CD4-positive, alpha-beta T cell (primary cell): ENCODE measurements at regions not wholly inside any gene's neighbourhood (a gene's known extent, or its start where the extent isn't known, plus 50 kb on each side); places are given as distances from the start of the nearest gene placed in this dataset.

Source experiments
- ATAC-seq: fragments of 200-7000 bp; cut with Tn5 transposase; one replicate; pipeline ENCODE4 v1.10.0; 2022; ENCODE audit warnings: mild to moderate bottlenecking; ENCODE audit not compliant: poor library complexity
- CTCF ChIA-PET: fragments of 350-600 bp; sonication (Branson Sonifier 250); formaldehyde crosslinking; loops from one replicate; lab custom pipeline; 2021; ENCODE audit warnings: antibody characterized with exemption, inconsistent platforms; lab: Charles Lee
- POLR2A ChIA-PET: fragments of 350-600 bp; sonication (Branson Sonifier 250); formaldehyde crosslinking; loops from one replicate; lab custom pipeline; 2021; ENCODE audit warnings: antibody characterized with exemption, inconsistent platforms; lab: Charles Lee
- DNase-seq, 14 experiments: peaks; one replicate each; pipeline ENCODE4 v3.0.0-alpha.2; 2013 to 2020; ENCODE audit warnings: mixed read lengths in 2 of 14
- H3K27ac ChIP-seq, 2 donors: one replicate each; pipeline versions ENCODE4 v1.5.1 to v1.7.0; 2013; ENCODE audit warnings: low read length in 2 of 2, low read depth in 1 of 2, mild to moderate bottlenecking in 1 of 2
- H3K27me3 ChIP-seq, 2 experiments: 1 replicate in 1 of 2; 2 replicates in 1 of 2; pipeline versions ENCODE4 v1.6.1 to v1.7.0; 2013; ENCODE audit warnings: low read length in 2 of 2, control low read depth in 1 of 2, mild to moderate bottlenecking in 1 of 2, moderate library complexity in 1 of 2; ENCODE audit not compliant: insufficient read depth in 2 of 2, control insufficient read depth in 1 of 2
- H3K36me3 ChIP-seq: one replicate; pipeline ENCODE4 v1.6.1; 2013; ENCODE audit warnings: low read length, control low read depth; ENCODE audit not compliant: insufficient read depth
- H3K4me1 ChIP-seq: one replicate; pipeline ENCODE4 v1.6.1; 2013; ENCODE audit warnings: low read length, control low read depth; ENCODE audit not compliant: insufficient read depth
- H3K4me3 ChIP-seq: one replicate; pipeline ENCODE4 v1.5.1; 2013; ENCODE audit warnings: mild to moderate bottlenecking, low read length, moderate library complexity
- H3K9me3 ChIP-seq, 2 experiments: 1 replicate in 1 of 2; 2 replicates in 1 of 2; pipeline versions ENCODE4 v1.6.1 to v1.7.0; 2013; ENCODE audit warnings: low read length in 2 of 2, mild to moderate bottlenecking in 2 of 2, control low read depth in 1 of 2, moderate library complexity in 1 of 2; ENCODE audit not compliant: control insufficient read depth in 1 of 2, insufficient read depth in 1 of 2
- H3K27ac Mint-ChIP-seq: one replicate; pipeline ENCODE4 v1.8.0; 2020; ENCODE audit warnings: mixed read lengths
- H3K27me3 Mint-ChIP-seq: one replicate; pipeline ENCODE4 v1.8.0; 2021; ENCODE audit warnings: mixed read lengths
- H3K36me3 Mint-ChIP-seq: one replicate; pipeline ENCODE4 v1.8.0; 2021; ENCODE audit warnings: low read depth, mixed read lengths
- H3K4me1 Mint-ChIP-seq: one replicate; pipeline ENCODE4 v1.8.0; 2021; ENCODE audit warnings: low read depth, mixed read lengths
- H3K4me3 Mint-ChIP-seq: one replicate; pipeline ENCODE4 v1.8.0; 2020; ENCODE audit warnings: mild to moderate bottlenecking, mixed read lengths
- H3K9me3 Mint-ChIP-seq: one replicate; pipeline ENCODE4 v1.8.0; 2020; ENCODE audit warnings: mixed read lengths
- intact Hi-C, 2 experiments: fragments of 100-400 bp; cut with DNase I in 1 of 2; cut with micrococcal nuclease in 1 of 2; formaldehyde crosslinking; loops; one replicate each; pipeline versions ENCODE4 v1.15.1 to v1.9.0; 2023 to 2025; cut with DNase I, micrococcal nuclease
- TF ChIP-seq, protein P1 (sequence below): fragments of 200-600 bp; IDR thresholded peaks from one replicate; pipeline ENCODE4 v1.8.0; 2022; ENCODE audit warnings: antibody characterized with exemption, mild to moderate bottlenecking

DNA sequence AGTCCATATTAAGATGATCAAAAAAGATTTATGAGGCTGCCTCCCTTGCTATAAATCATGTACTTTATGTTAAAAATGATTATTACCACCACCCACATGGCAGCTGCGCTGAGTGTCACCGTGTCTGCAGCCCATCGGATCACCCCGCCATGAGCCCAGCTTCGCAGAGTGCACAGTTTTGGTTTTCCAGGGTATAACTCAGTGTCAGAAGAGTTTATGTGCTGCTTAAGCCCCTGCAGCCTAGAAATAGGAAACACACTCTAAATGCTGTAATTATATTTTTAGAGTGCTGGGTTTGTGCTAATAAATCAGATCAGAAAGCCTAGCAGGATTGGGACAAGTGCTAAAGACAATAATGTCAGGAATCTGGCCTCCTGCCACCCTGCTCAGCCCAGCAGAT lies 54.7 kb upstream of the ONECUT1 start:
- Mint-ChIP-seq H3K36me3 (no peaks in the 10 kb centered on the region), H3K27ac (no peak overlapping the region), H3K9me3 (peaks cover 5% of the 10 kb centered on the region), H3K27me3 (peaks cover 37% of the 10 kb centered on the region), H3K4me3 (no peak overlapping the region), H3K4me1 (no peaks in the 10 kb centered on the region)
- Histone ChIP-seq H3K27ac (no peak overlapping the region), H3K27me3 (no peaks in the 10 kb centered on the region), H3K9me3 (no peaks in the 10 kb centered on the region), H3K4me3 (no peak overlapping the region), H3K36me3 (no peaks in the 10 kb centered on the region), H3K4me1 (no peaks in the 10 kb centered on the region)
- TF ChIP-seq, protein P1, sequence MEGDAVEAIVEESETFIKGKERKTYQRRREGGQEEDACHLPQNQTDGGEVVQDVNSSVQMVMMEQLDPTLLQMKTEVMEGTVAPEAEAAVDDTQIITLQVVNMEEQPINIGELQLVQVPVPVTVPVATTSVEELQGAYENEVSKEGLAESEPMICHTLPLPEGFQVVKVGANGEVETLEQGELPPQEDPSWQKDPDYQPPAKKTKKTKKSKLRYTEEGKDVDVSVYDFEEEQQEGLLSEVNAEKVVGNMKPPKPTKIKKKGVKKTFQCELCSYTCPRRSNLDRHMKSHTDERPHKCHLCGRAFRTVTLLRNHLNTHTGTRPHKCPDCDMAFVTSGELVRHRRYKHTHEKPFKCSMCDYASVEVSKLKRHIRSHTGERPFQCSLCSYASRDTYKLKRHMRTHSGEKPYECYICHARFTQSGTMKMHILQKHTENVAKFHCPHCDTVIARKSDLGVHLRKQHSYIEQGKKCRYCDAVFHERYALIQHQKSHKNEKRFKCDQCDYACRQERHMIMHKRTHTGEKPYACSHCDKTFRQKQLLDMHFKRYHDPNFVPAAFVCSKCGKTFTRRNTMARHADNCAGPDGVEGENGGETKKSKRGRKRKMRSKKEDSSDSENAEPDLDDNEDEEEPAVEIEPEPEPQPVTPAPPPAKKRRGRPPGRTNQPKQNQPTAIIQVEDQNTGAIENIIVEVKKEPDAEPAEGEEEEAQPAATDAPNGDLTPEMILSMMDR: no peak
- no peak for DNase-seq
- ChIA-PET CTCF (no interaction called here), POLR2A (no interaction called here)
- intact Hi-C loops: no loop called here
- ATAC-seq: no peak
